Chondrocyte (in vitro differentiated cells): ENCODE measurements at regions not wholly inside any gene's neighbourhood (a gene's known extent, or its start where the extent isn't known, plus 50 kb on each side); places are given as distances from the start of the nearest gene placed in this dataset.

Experiments used
- DNase-seq: peaks from one replicate; pipeline ENCODE4 v3.0.0; 2021; ENCODE audit warnings: mixed read lengths, low spot score
- H3K27ac Mint-ChIP-seq: one replicate; pipeline ENCODE4 v1.8.0; 2021; ENCODE audit warnings: mild to moderate bottlenecking, moderate library complexity, mixed read lengths; ENCODE audit not compliant: unreplicated experiment
- H3K27me3 Mint-ChIP-seq: 2 replicates; pipeline ENCODE4 v1.8.0; 2021; ENCODE audit warnings: low read depth, mixed read lengths
- H3K36me3 Mint-ChIP-seq: 2 replicates; pipeline ENCODE4 v1.8.0; 2021; ENCODE audit warnings: low read depth, mixed read lengths
- H3K4me1 Mint-ChIP-seq: 2 replicates; pipeline ENCODE4 v1.8.0; 2021; ENCODE audit warnings: low read depth, mild to moderate bottlenecking, mixed read lengths
- H3K4me3 Mint-ChIP-seq: one replicate; pipeline ENCODE4 v1.8.0; 2021; ENCODE audit warnings: mild to moderate bottlenecking, moderate library complexity, mixed read lengths; ENCODE audit not compliant: unreplicated experiment
- H3K9me3 Mint-ChIP-seq: 2 replicates; pipeline ENCODE4 v1.8.0; 2021; ENCODE audit warnings: low read depth, mixed read lengths
- TF ChIP-seq, protein P1 (sequence below): fragments of 200-600 bp; sonication (generic); IDR thresholded peaks from 2 replicates; pipeline ENCODE4 v1.5.0; 2021; ENCODE audit warnings: antibody characterized with exemption, mild to moderate bottlenecking, moderate library complexity

DNA sequence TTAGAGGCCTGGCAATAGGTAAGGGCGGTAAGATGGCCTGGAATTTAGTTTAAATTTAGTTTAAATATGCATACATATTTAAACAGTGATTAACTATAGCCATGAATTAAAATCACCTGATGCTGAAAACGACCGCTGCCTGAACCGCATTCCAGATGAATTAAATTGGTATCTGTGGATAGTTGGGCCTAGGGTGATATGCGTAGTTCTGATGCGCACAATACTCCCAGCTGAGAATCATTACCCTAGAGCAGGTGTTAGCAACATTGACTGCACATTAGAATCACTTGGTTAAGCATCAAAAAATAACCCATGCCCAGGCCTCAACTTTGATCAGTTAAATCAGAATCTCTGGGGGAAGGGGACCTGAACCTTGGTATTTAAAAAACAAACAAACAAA lies 432.4 kb downstream of the GBA3 start:
- DNase-seq, result no peak
- Mint-ChIP-seq H3K9me3 (no peaks in the 10 kb centered on the region), H3K4me3 (no peak overlapping the region), H3K27ac (no peak overlapping the region), H3K27me3 (peaks cover 14% of the 10 kb centered on the region), H3K4me1 (no peaks in the 10 kb centered on the region), H3K36me3 (no peaks in the 10 kb centered on the region)
- TF ChIP-seq, protein P1, sequence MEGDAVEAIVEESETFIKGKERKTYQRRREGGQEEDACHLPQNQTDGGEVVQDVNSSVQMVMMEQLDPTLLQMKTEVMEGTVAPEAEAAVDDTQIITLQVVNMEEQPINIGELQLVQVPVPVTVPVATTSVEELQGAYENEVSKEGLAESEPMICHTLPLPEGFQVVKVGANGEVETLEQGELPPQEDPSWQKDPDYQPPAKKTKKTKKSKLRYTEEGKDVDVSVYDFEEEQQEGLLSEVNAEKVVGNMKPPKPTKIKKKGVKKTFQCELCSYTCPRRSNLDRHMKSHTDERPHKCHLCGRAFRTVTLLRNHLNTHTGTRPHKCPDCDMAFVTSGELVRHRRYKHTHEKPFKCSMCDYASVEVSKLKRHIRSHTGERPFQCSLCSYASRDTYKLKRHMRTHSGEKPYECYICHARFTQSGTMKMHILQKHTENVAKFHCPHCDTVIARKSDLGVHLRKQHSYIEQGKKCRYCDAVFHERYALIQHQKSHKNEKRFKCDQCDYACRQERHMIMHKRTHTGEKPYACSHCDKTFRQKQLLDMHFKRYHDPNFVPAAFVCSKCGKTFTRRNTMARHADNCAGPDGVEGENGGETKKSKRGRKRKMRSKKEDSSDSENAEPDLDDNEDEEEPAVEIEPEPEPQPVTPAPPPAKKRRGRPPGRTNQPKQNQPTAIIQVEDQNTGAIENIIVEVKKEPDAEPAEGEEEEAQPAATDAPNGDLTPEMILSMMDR, result no peak

DNA sequence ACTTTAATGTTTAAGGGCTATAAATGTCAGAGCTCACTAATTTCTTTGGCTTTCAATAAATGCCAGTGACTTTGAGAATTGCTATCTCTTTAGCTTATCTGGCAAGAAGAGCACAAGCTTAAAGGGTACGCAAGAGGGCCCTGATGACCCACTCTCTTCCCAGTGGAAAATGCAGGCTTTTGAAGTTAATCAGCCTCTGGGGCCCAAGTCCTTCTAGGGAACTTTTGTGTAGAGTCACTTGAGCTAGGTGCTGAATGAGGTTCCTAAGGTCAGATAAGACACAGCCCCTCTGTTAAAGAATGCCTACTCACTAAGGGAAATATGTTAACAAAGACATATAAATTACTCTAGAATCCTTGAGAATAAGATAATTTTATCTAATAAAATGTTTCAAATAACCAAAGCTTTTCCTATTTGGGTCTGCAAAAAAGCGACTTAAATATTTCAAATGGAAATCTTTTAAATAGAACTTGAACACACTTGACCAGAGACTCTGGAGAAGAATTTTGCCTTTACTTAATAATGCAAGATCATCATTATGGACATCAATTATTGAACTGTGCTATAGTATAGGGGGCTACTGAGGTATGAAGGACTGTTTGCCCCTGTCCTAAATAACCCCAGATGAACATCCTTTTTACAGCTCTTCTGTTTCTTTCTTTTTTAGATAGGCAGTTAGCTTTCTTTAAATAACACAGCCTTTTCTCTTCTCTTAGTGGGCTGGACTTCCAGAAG lies 430.1 kb downstream of the GBA3 start:
- no peaks in the 10 kb centered on the region for H3K9me3 Mint-ChIP-seq
- TF ChIP-seq, protein P1, result no peak
- no peak overlapping the region for H3K4me3 Mint-ChIP-seq
- peaks cover 7% of the 10 kb centered on the region for H3K27me3 Mint-ChIP-seq
- no peak for DNase-seq
- H3K27ac Mint-ChIP-seq, result no peak overlapping the region
- H3K4me1 Mint-ChIP-seq, result no peaks in the 10 kb centered on the region
- H3K36me3 Mint-ChIP-seq, result no peaks in the 10 kb centered on the region

DNA sequence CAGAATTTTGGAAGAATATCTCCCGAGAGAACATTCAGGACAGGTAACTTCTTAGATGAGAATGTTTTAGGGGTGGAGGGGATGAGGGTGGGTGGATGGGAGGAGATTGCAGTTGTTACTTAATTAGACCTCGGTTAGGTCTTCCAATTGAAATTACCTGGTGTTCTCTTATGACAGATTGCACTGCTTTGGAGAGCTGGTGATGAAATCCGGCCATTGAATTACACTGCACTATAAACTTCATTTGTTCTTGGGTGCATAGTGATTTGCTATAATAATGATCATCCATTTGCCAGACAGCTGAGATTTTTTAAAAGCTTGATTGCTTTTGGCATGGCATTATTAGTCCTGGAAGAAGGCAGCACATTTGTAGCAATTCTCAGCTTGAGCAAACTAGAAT lies 427.6 kb downstream of the GBA3 start:
- no peak overlapping the region for H3K27ac Mint-ChIP-seq
- TF ChIP-seq, protein P1, result no peak

DNA sequence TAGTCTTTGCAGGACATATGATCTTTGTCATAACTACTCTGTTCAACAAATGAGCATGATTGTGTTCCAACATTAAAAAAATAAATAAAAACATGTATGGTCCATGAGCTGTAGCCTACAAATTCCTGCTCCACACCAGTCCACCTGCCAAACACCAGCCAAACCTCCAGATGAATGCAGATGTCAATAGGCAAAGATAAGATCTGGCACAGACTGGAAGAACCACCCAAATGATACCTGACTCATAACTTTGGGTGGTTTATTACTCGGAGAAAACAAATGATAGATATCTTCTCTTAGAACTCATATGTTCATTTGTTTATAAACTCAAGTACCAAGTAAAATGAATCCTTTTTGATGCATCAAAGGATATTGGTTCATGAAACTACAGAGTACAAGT lies 425.1 kb downstream of the GBA3 start:
- DNase-seq, result no peak
- no peaks in the 10 kb centered on the region for H3K36me3 Mint-ChIP-seq
- no peaks in the 10 kb centered on the region for H3K4me1 Mint-ChIP-seq
- peaks cover 17% of the 10 kb centered on the region for H3K27me3 Mint-ChIP-seq
- no peak overlapping the region for H3K27ac Mint-ChIP-seq
- no peak overlapping the region for H3K4me3 Mint-ChIP-seq
- TF ChIP-seq, protein P1, result no peak
- H3K9me3 Mint-ChIP-seq, result no peaks in the 10 kb centered on the region

More for the DNA sequence above, 427.6 kb downstream of the GBA3 start:
- H3K27me3 Mint-ChIP-seq, result peaks cover 10% of the 10 kb centered on the region
- no peak overlapping the region for H3K4me3 Mint-ChIP-seq
- no peak for DNase-seq
- no peaks in the 10 kb centered on the region for H3K36me3 Mint-ChIP-seq
- H3K4me1 Mint-ChIP-seq, result no peaks in the 10 kb centered on the region
- H3K9me3 Mint-ChIP-seq, result no peaks in the 10 kb centered on the region

DNA sequence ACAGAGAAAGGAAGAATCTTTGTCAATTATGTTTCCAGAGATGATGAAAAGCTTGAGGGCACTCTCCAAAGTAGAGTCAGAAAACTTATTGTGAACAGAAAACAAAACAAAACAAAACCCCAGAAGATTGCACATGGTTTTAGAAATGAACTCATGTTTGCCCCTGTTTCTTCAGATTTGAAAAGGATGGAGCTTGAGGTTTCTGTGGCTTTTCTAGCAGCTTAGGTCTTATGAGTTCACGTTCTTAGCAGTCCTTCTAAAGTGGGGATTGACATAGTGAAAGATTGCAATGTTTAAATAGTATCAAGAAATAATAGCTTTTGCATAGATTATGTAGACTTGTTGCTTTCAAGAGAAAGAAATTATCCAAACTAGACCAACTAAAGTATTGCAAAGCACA lies 421.8 kb downstream of the GBA3 start:
- DNase-seq, result no peak
- peaks cover 15% of the 10 kb centered on the region for H3K27me3 Mint-ChIP-seq
- H3K36me3 Mint-ChIP-seq, result no peaks in the 10 kb centered on the region
- H3K9me3 Mint-ChIP-seq, result no peaks in the 10 kb centered on the region
- H3K4me3 Mint-ChIP-seq, result no peak overlapping the region
- no peaks in the 10 kb centered on the region for H3K4me1 Mint-ChIP-seq
- TF ChIP-seq, protein P1, result no peak
- no peak overlapping the region for H3K27ac Mint-ChIP-seq
